ENCODE measurements at regions not wholly inside any gene's neighbourhood (a gene's known extent, or its start where the extent isn't known, plus 50 kb on each side); places are given as distances from the start of the nearest gene placed in this dataset.

DNA sequence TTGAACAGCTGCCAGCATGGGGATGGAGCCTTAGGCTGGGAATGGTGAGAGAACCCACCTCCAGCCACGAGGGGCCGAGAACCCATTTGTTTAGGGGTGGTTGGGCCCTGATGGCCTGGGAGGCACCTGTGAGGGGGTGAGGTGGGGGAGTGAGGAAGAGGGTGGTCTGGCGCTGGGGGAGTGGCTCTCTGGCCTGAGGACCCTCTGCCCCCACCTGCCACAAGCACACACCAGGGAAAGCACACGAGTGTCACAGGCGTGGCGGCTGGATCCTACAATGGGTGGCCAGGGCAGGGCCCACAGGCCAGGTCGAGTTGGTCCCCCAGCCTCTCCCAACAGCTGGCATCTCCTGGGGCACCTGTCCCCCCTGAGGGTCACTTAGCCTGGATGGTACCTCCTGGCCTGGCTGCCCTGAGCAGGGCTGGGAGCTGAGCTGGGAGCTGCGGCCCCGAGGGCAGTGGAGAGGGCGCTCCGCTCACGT lies 340.5 kb downstream of the TMEM121 start:
- TF ChIP-seq, protein P1, sequence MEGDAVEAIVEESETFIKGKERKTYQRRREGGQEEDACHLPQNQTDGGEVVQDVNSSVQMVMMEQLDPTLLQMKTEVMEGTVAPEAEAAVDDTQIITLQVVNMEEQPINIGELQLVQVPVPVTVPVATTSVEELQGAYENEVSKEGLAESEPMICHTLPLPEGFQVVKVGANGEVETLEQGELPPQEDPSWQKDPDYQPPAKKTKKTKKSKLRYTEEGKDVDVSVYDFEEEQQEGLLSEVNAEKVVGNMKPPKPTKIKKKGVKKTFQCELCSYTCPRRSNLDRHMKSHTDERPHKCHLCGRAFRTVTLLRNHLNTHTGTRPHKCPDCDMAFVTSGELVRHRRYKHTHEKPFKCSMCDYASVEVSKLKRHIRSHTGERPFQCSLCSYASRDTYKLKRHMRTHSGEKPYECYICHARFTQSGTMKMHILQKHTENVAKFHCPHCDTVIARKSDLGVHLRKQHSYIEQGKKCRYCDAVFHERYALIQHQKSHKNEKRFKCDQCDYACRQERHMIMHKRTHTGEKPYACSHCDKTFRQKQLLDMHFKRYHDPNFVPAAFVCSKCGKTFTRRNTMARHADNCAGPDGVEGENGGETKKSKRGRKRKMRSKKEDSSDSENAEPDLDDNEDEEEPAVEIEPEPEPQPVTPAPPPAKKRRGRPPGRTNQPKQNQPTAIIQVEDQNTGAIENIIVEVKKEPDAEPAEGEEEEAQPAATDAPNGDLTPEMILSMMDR (IDR thresholded peaks at IDR 0.05) = no peak
- TF ChIP-seq POLR2A (IDR thresholded peaks at IDR 0.05) = no peak
